Neural cell (in vitro differentiated cells): ENCODE measurements at regions not wholly inside any gene's neighbourhood (a gene's known extent, or its start where the extent isn't known, plus 50 kb on each side); places are given as distances from the start of the nearest gene placed in this dataset.

Source experiments
- H2AFZ ChIP-seq: fragments of 200-600, 300-800 bp; sonication (generic), shearing (Covaris generic); 2 replicates; pipeline ENCODE4 v1.6.0; 2014; ENCODE audit warnings: low read depth, mild to moderate bottlenecking, antibody characterized with exemption, low read length, moderate library complexity
- H3F3A ChIP-seq: fragments of 200-600 bp; shearing (Covaris generic); 2 replicates; pipeline ENCODE4 v1.6.1; 2016; ENCODE audit warnings: mild to moderate bottlenecking, moderate library complexity, mixed read lengths, antibody characterized with exemption, low read length; ENCODE audit not compliant: insufficient read depth, poor library complexity, severe bottlenecking
- H3K27ac ChIP-seq: fragments of 200-600, 300-800 bp; sonication (generic), shearing (Covaris generic); 2 replicates; pipeline ENCODE4 v1.5.1; 2014; ENCODE audit warnings: mild to moderate bottlenecking, low read length, moderate library complexity
- H3K27me3 ChIP-seq: fragments of 300-800, 200-600 bp; sonication (generic), shearing (Covaris generic); 2 replicates; pipeline ENCODE4 v1.6.0; 2014; ENCODE audit warnings: mild to moderate bottlenecking, low read depth, low read length, moderate library complexity; ENCODE audit not compliant: insufficient read depth
- H3K36me3 ChIP-seq: fragments of 300-800, 200-600 bp; sonication (generic), shearing (Covaris generic); 2 replicates; pipeline ENCODE4 v1.5.1; 2014; ENCODE audit warnings: mild to moderate bottlenecking, antibody characterized with exemption, low read length, moderate library complexity; ENCODE audit not compliant: insufficient read depth
- H3K4me2 ChIP-seq: fragments of 300-800, 200-600 bp; sonication (generic), shearing (Covaris generic); 2 replicates; pipeline ENCODE4 v1.6.0; 2014; ENCODE audit warnings: mild to moderate bottlenecking, low read length
- H3K4me3 ChIP-seq: fragments of 300-800, 200-600 bp; sonication (generic), shearing (Covaris generic); 2 replicates; pipeline ENCODE4 v1.5.1; 2014; ENCODE audit warnings: mild to moderate bottlenecking, low read length, moderate library complexity
- H3K79me2 ChIP-seq: fragments of 200-600 bp; shearing (Covaris generic); replicated peaks from 2 replicates; pipeline ENCODE4 v1.6.0; 2014; ENCODE audit warnings: mild to moderate bottlenecking, low read length, moderate library complexity; ENCODE audit not compliant: insufficient read depth
- H3K9ac ChIP-seq: fragments of 300-800, 200-600 bp; sonication (generic), shearing (Covaris generic); 2 replicates; pipeline ENCODE4 v1.6.1; 2016; ENCODE audit warnings: mild to moderate bottlenecking, low read length, mixed read lengths
- H3K9me2 ChIP-seq: fragments of 200-600 bp; shearing (Covaris generic); 2 replicates; pipeline ENCODE4 v1.6.1; 2016; ENCODE audit warnings: mild to moderate bottlenecking, low read length, mixed read lengths; ENCODE audit not compliant: insufficient read depth
- H3K9me3 ChIP-seq: fragments of 200-600, 300-800 bp; sonication (generic), shearing (Covaris generic); 2 replicates; pipeline ENCODE4 v1.6.1; 2016; ENCODE audit warnings: mild to moderate bottlenecking, mixed run types, low read length, moderate library complexity, mixed read lengths
- H4K20me1 ChIP-seq: fragments of 200-600 bp; shearing (Covaris generic); 2 replicates; pipeline ENCODE4 v1.6.1; 2016; ENCODE audit warnings: mild to moderate bottlenecking, mixed run types; ENCODE audit not compliant: insufficient read depth
- CTCF ChIP-seq: fragments of 450-650 bp; IDR thresholded peaks from 2 replicates; pipeline ENCODE4 v1.5.1; 2014; ENCODE audit warnings: antibody characterized with exemption, mild to moderate bottlenecking, moderate library complexity; ENCODE audit not compliant: poor library complexity, severe bottlenecking
- EP300 ChIP-seq: fragments of 450-650 bp; conservative IDR thresholded peaks from 2 replicates; pipeline ENCODE4 v1.6.1; 2014; ENCODE audit warnings: antibody characterized with exemption, mild to moderate bottlenecking, moderate library complexity; ENCODE audit not compliant: poor library complexity, severe bottlenecking
- EZH2 ChIP-seq: fragments of 200-600, 300-800 bp; shearing (Covaris generic), sonication (generic); IDR thresholded peaks from 2 replicates; pipeline ENCODE4 v1.6.1; 2014; ENCODE audit warnings: antibody characterized with exemption, low read length, borderline replicate concordance, mild to moderate bottlenecking; ENCODE audit not compliant: insufficient read depth, poor library complexity, severe bottlenecking
- MXI1 ChIP-seq: fragments of 450-650 bp; conservative IDR thresholded peaks from 2 replicates; pipeline ENCODE4 v1.6.1; 2014; ENCODE audit warnings: antibody characterized with exemption, mild to moderate bottlenecking; ENCODE audit not compliant: poor library complexity, severe bottlenecking
- POLR2AphosphoS5 ChIP-seq: IDR thresholded peaks from 2 replicates; pipeline ENCODE4 v1.6.1; 2012
- RAD21 ChIP-seq: fragments of 450-650 bp; conservative IDR thresholded peaks from 2 replicates; pipeline ENCODE4 v1.6.1; 2014; ENCODE audit warnings: antibody characterized with exemption, mild to moderate bottlenecking, moderate library complexity
- REST ChIP-seq: IDR thresholded peaks from 2 replicates; pipeline ENCODE4 v1.6.1; 2012; ENCODE audit warnings: borderline replicate concordance
- SMC3 ChIP-seq: fragments of 450-650 bp; conservative IDR thresholded peaks from 2 replicates; pipeline ENCODE4 v1.6.1; 2014; ENCODE audit warnings: antibody characterized with exemption, mild to moderate bottlenecking, moderate library complexity; ENCODE audit not compliant: poor library complexity
- TAF1 ChIP-seq: IDR thresholded peaks from 2 replicates; pipeline ENCODE4 v1.6.1; 2012; ENCODE audit warnings: low read depth

GRCh38 chr4:121277194-121278105 lies 103.4 kb downstream of the QRFPR start:
- H3K36me3 ChIP-seq: no peaks in the 10 kb centered on the region
- no peak overlapping the region for H3K4me2 ChIP-seq
- H3K4me3 ChIP-seq: no peak overlapping the region
- H3K9me2 ChIP-seq: no peaks in the 10 kb centered on the region
- H3K79me2 ChIP-seq: no peaks in the 10 kb centered on the region
- no peaks in the 10 kb centered on the region for H4K20me1 ChIP-seq
- no peak overlapping the region for H3K9ac ChIP-seq
- TF ChIP-seq SMC3 (no peak), MXI1 (no peak), EZH2 (no peak), TAF1 (no peak), RAD21 (no peak), CTCF (no peak), POLR2AphosphoS5 (no peak), EP300 (no peak), REST (no peak)
- H3K27ac ChIP-seq: no peak overlapping the region
- H2AFZ ChIP-seq: no peak overlapping the region
- no peaks in the 10 kb centered on the region for H3K27me3 ChIP-seq
- no peaks in the 10 kb centered on the region for H3K9me3 ChIP-seq
- no peaks in the 10 kb centered on the region for H3F3A ChIP-seq

- H3K27me3 ChIP-seq: no peaks in the 10 kb centered on the region
- H3K36me3 ChIP-seq: no peaks in the 10 kb centered on the region
- TF ChIP-seq RAD21 (no peak), REST (no peak), POLR2AphosphoS5 (no peak), MXI1 (no peak), CTCF (no peak), TAF1 (no peak), EZH2 (no peak), EP300 (no peak), SMC3 (no peak)
- H3K79me2 ChIP-seq: no peaks in the 10 kb centered on the region
- H3K4me3 ChIP-seq: no peak overlapping the region
- no peak overlapping the region for H2AFZ ChIP-seq
- no peak overlapping the region for H3K4me2 ChIP-seq
- H4K20me1 ChIP-seq: no peaks in the 10 kb centered on the region
- H3K9ac ChIP-seq: no peak overlapping the region
- no peaks in the 10 kb centered on the region for H3F3A ChIP-seq
- no peak overlapping the region for H3K27ac ChIP-seq
- no peaks in the 10 kb centered on the region for H3K9me3 ChIP-seq
- no peaks in the 10 kb centered on the region for H3K9me2 ChIP-seq
Measured at GRCh38 chr4:121273191-121273590, 107.6 kb downstream of the QRFPR start.
